VCaP (cell line): ENCODE measurements at regions not wholly inside any gene's neighbourhood (a gene's known extent, or its start where the extent isn't known, plus 50 kb on each side); places are given as distances from the start of the nearest gene placed in this dataset.

Experiments
- H3K27ac ChIP-seq: fragments of 450-650 bp; 2 replicates; pipeline ENCODE4 v1.5.1; 2017
- CTCF ChIP-seq: fragments of 450-650 bp; conservative IDR thresholded peaks from 2 replicates; pipeline ENCODE4 v1.5.1; 2017; ENCODE audit warnings: mild to moderate bottlenecking, moderate library complexity

DNA sequence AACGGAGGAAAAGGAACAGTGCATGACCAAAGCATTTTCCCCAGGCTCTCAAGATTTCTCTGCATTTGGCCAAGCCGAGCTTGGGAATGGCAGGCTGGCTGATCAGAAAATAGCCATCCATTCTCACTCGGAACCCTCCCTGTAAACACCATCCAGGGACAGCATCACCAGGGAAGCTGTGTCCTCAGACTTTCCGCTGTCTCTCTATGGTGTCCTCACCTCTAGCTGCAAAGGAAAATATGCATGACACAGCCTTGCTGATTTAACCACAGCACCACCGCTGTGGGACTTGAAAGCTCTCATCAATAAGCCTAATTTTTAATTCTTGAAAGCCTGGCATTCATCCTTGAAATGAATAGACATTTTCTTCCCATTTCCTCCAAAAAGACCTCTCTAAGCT is 311.7 kb downstream of the EIPR1 start:
- TF ChIP-seq CTCF: no peak
- H3K27ac ChIP-seq: no peak overlapping the region

- H3K27ac ChIP-seq: no peak overlapping the region
- TF ChIP-seq CTCF: no peak
Observed at GRCh38 chr2:3062476-3063260, 314.9 kb downstream of the EIPR1 start.

- H3K27ac ChIP-seq: no peak overlapping the region
- no peak for TF ChIP-seq CTCF
Observed at GRCh38 chr2:3060049-3060448, 317.6 kb downstream of the EIPR1 start.

DNA sequence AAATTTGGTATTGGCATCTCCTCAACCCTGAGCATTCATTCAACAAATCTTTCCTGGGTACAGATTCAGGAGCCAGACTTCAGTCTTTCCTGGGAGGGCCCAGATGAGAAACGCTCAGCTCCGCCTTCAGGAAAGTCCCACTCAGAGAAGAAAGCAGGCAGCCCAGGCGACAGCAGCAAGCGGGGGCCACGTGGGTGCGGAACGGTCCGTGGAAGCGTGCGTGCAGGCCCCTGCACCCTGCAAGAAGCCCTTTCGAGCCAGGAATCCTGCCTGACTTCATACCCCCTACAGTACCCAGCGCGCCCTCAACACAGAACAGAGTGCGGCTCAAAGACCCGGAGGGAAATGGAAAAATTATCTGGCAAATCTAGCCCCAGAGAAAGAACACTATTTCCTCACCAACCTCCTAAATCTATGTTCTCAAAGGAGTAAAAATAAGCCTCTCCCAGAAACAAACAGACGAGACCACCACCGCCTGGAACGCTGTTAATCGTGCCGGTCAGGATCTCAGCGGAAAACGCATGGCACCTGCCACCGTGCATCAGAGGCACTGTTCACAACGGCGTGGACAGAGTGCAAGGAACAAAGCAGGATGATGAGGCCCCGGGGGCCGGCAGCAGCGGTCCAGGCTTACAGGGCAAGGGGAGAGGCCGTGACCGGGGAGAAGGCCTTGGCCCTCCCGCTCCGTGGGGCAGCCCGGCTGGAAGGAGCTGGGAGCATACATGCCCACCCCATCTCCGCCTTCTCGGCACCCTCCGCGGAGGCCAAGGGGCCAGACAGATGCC is 318.3 kb downstream of the EIPR1 start:
- H3K27ac ChIP-seq: no peak overlapping the region
- TF ChIP-seq CTCF: no peak

- TF ChIP-seq CTCF: no peak
- no peak overlapping the region for H3K27ac ChIP-seq
Observed at GRCh38 chr2:3054066-3054465, 323.6 kb downstream of the EIPR1 start.

DNA sequence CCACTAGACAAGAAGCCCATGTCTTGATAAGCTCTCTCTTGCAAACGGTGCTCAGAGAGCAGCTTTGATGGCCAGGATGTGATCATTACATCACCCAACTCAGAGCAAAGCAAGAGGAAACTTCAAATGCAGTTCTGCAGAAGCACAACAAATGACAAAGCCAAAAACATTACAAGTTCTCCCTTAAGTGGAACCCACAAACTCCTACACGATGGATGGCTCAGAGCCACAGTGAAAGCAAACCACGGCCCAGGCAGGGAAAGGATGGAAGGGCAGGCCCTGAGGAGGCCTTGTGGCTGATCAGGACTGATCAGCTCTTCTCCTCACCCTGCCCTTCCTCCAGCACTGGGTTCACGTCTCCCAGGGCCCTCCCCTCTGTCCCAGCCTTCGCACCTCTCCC is 326.4 kb downstream of the EIPR1 start:
- TF ChIP-seq CTCF: no peak
- H3K27ac ChIP-seq: no peak overlapping the region

GRCh38 chr2:3046170-3046865 is 331.3 kb downstream of the EIPR1 start:
- H3K27ac ChIP-seq: no peak overlapping the region
- no peak for TF ChIP-seq CTCF
